ENCODE measurements at regions not wholly inside any gene's neighbourhood (a gene's known extent, or its start where the extent isn't known, plus 50 kb on each side); places are given as distances from the start of the nearest gene placed in this dataset.
"Not testable (repeated sequence)": the region's sequence is repeated elsewhere in the genome, so short reads cannot be mapped to it uniquely, and the experiment has no call there.

DNA sequence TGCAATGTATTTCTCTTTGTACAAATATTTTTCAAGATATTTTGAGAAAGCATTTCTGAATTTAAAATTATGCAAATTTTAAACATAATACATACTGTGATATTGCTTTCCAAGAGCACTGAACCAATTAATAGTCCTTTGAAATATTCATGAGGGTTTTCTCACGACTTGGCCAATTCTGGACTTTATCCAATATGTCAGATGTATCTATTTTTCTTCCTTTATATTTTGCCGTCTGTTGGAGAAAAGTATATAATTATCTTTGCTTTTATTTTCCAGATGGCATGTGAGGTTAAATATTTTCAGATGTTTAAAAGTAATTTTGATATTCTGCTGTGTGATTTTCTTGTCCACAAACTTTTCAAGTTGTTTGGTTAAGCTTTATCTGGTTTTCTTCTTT lies 378.9 kb downstream of the SLCO4C1 start:
- no peak for DNase-seq

DNA sequence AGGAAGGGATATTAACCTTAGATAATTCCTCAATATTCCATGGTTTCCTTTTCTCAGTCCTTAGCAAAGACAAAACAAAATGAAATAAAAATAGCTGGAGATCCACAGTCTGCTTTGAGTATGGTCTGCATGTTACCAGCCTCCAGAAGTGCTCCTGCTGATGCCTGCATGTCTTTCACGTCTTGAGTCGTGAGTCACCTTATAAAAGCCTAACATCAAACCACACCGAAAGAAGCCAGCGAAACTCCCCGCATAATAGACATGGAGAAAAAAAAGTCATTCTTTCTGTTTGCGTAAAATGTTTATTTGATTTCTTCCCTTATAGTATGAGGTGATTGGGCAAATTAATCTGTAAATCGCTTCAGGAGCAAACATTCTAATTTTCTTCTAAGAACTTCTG lies 380.5 kb downstream of the SLCO4C1 start:
- no peak for DNase-seq

DNA sequence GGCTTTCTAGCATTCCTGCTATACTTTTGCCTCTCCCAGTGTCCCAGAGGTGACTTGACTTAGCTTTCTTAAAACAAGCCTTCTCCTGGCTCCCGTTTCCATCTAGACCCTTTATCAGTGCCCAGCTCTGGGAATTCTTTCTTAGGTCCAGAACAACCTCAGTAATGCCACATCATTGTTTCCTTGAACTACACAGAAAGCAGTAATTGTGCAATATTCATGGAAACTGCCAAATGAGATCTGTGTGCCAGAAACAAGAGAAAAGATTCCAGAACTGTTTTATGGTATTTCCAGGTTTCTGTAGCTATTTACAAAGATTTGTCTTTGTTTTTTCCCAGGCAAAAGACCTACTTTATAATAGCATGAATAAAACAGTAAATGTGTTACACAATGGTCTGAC lies 391.3 kb downstream of the SLCO4C1 start:
- DNase-seq = no peak

DNA sequence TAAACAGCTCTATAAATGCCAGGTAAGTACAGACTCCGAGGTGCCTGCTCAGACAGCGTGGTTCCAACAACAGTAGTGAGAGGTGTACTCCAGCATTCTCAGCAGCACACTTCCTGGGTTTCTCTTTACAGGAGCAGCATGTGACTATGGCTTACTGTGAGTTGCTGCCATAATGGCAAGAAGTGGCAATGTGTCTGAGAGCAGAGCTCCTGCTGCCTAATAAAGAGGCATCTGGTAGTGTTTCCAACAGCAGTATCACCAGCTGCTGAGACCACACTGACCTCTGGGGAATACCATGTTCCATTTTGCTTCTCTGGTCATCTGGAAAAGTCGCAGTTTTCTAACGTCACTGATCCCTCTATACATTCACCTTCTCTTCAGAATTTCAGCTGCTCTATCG lies 398.2 kb downstream of the SLCO4C1 start:
- DNase-seq = no peak

DNA sequence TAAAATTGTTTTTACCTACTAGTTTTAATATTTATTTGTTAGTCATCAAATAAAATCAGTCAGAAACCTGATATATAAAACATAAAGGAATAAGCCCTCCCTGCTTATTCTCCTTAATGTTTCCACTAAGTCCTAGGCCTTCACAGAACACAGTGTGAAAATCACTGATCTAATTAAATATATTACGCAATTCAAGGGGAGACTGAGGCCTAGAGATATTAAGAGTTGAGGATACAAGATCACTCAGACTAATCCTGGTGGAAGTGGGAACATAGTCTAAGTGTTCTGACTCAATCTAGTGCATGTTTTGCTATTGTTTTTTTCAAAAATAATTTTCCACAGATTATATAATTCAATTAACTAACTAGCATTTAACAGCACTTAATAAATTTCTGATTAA lies 401.1 kb downstream of the SLCO4C1 start:
- no peak for DNase-seq

DNA sequence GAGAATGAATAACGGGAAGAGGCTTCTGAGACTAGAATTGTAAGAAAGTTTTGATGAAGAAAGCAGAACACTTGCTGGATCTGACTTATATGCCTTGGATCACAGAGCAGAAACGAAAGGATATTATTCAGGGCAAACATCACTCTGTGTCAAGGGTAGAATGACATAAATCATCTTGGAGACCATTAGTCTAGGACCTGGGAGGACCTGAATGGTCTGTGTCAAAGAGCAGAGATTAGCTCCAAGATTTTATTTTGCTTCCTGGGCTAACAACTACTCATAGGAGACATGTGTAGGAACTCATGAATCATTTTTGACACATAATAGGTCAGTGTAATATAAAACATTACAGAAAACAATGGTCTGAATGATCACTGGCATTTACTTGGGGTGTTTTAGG lies 417.9 kb downstream of the SLCO4C1 start:
- DNase-seq = no peak

DNA sequence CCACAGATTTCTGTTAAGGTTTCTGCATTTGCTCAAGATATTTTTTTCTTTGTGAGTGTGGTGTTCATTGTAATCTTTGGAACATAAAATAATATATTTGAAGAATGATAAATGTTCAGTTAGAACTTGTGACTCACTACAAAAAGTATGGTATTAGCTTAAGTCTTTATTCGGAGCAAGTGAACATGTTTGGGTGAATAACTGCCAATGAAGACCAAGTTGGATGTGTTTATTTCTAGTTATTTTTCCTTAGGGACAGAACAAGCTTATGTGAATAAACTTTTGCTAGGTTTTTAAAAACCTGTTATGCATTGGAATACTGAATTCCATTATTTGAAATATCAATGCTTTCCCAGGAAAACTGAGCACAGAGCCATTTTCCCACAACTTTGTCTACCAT lies 418.6 kb downstream of the SLCO4C1 start:
- no peak for DNase-seq

DNA sequence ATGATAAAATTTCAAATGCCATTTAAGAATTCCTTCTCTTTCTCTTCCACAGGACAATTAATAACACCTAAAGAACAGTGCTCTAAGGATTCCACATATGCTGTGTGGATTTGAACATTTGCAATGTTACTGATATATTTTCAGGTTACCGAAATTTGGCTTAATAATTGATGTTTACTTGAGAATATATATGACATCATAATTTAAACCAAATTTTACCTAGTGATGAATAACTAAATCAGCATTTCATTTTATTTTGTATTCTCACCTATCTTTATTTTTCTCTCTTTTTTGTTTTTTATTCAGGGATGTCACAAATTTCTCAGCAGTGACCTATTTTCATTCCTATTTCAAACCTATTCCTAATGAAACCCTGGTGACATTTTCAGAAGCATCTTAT lies 429.6 kb downstream of the SLCO4C1 start:
- DNase-seq = no peak

DNA sequence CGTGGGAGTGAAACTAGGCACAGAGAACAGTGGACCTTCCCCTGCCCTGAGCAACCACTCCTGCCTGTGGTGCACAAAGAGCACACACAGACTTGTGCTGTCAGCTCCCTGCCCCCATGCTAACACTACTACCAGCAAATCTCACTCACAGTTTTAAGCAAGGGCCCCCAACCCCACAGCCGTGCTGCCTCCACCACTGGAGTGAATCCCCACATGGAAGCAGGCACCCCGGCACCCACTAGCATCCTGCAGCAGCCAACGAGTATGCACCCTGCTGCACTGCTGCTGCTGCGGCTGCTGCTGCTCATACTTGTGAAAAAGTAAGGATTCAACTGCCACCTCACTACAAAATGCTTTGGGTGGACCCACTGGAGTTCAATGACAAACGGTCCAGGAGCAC lies 435.5 kb downstream of the SLCO4C1 start:
- no peak for DNase-seq

DNA sequence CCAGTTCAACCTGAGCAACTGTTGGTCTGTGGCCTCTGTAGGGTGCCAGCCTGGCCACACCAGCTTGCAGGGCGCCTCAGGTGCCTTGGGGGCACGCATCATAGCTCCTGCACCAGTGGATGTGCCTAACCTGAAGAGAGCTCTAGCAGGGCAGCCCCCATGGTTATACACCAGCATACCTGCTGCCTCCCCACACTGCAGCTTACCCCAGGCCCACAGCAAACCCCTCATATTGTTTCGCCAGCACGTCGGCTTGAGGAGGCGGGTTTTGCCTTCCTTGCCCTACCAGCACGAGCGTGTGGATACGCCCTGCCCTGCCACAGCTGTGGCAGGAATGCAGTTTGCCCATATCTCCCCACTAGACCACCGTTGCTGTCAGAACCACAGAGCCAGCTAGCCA lies 435.9 kb downstream of the SLCO4C1 start:
- DNase-seq = no peak

DNA sequence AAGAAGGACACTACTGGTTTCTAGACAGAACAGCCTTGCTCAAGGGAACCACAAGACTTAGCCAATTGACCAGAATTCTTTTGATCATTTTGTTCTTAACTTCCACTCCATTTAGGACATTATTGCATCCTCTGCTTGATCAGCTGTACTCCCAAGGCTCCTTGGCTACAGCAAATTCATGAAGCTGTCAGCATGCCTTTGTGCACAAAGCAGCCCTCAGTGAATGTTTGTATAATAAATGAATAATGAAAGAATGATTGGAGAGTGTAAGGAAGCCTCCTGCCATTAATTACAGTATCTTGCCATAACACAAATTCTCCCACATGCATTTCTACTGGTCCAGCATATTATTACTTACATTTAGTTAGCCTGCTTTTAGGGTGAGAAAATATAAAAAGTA lies 449.6 kb downstream of the SLCO4C1 start:
- DNase-seq = no peak

DNA sequence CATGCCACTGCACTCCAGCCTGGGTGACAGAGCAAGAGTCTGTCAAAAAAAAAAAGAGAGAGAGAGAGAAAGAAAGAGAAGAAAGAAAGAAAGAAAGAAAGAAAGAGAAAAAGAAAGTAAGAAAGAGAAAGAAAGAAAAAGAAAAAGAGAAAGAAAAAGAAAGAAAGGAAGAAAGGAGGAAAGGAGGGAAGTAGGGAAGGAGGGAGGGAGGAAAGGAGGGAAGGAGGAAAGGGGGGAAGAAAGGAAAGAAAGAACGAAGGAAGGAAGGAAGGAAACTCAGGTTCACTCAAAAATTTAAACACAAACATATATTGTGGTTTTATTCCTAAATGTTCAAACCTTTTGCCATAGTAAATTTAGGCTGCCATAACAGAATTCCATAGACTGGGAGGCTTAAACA lies 453.0 kb downstream of the SLCO4C1 start:
- no peak for DNase-seq

DNA sequence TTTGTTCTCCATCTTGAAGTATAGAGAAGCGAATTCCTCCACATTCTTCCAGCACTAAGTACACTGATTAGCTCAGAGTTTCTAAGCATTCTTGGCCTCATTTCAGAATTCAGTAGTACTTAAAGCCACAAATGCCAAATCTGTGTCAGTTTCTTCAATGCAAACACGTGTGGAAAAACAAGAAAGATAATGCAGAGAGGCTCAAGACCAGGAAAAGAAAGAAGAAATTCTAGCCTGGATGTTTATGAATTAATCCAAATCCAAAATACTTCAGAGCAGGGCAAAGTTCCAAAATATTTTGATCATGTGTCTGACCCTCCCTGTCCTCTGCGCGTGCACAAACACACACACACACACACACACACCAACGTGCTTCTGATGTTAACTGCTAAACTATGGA lies 457.6 kb downstream of the SLCO4C1 start:
- DNase-seq = no peak

DNA sequence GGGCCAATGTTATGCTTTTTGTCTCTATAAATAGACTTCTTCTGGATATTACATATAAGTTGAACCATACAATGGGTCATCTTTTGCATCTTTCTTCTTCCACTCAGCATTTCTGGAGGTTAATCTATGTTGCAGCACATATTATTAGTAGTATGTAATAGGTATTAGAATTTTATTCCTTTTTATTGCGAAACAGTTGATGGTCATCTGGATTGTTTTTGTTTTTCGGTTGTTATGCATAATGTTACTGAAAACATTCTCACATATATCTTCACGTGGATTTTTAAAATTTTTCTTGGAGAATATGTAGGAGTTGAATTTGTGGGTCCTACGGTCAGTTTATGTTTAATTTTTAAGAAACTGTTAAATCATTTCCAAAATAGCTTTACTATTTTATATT lies 466.8 kb downstream of the SLCO4C1 start:
- DNase-seq = no peak

DNA sequence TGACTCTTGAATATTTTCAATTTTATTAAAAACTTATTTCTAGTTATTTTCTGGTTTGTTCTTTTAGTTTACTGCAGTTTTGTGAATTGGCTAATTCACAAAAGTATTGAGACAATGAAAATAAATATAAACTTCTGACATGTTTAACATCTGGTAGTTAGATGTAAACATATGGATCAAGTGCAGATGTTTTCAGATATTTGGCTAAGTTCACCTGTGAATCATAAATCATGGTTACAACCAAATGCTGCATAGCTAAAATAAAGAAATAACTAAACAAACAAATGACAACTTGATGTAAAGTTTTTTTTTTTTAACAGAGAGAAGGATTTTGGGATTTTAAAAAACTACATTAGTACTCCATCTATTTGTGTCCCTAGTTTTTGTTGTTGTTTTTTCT lies 484.6 kb downstream of the SLCO4C1 start:
- DNase-seq = no peak

DNA sequence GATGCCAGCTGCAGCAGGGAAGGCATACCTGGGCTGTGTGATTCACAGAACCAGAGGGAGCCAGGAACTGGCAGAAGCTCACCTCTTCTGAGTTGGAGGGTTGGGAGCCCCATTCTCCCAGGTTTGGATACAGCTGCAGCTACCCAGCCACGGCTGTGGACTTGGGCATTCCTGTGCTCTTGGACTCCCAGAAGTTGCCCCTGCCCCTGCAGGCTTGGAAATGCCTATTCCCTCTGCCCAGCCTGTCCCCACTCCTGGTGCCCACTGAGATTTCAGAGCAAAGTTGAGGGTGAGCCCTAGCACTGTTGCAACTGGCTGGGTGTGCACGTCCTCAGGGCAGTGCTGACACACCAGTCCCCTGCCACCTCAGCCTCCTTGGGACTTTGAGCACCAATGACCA lies 489.7 kb downstream of the SLCO4C1 start:
- DNase-seq = no peak

DNA sequence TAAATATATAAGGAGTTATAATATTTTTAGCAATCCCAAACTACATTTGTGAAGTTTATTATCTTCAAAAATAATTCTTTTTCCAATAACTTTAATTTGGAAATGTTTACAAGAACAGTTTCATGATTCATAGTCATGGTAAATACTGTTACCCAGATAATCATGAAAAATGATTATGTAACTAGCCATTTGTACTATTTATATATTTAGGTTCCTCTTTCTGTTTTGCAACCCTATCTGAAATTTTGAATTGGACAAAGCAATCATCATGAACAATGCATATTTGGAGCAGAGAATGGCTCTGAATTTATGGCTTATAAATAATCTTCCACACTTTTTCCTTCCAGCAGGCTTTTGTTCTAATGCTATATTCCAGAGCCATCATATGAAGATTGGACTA lies 499.7 kb downstream of the SLCO4C1 start:
- no peak for DNase-seq

DNA sequence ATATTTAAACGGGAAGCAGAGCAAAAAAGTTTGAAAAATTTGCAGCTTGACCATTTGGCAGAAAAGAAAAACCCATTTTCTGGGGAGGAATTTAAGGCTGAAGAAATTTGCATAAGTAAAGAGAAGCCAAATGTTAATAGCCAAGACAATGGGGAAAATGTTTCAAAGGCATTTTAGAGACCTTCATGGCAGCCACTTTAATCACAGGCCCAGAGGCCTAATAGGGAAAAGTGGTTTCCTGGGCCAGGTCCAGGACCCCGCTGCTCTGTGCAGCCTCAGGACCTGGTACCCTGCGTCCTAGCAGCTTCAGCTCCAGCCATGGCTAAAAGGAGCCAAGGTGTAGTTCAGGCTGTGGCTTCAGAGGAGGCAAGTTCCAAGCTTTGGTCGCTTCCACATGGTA lies 507.3 kb downstream of the SLCO4C1 start:
- no peak for DNase-seq

DNA sequence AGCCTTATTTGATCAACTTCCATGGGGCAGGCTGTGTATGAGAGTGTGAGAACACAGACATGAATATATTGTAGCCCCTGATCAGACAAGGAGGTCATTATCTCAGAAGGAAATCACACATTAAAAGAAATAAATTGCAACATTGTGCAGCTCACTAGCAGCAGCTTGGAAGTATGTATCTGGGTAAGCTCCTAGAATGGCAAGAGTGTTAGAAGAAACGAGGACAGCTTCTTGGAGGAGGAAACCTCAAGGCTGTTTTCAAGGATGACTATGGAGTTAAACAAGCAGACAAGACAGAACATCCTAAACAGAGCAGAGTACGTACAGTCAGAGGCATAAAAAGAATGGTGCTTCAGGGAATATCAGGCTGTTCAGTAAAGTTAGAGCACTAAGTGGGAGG lies 511.0 kb downstream of the SLCO4C1 start:
- no peak for DNase-seq

DNA sequence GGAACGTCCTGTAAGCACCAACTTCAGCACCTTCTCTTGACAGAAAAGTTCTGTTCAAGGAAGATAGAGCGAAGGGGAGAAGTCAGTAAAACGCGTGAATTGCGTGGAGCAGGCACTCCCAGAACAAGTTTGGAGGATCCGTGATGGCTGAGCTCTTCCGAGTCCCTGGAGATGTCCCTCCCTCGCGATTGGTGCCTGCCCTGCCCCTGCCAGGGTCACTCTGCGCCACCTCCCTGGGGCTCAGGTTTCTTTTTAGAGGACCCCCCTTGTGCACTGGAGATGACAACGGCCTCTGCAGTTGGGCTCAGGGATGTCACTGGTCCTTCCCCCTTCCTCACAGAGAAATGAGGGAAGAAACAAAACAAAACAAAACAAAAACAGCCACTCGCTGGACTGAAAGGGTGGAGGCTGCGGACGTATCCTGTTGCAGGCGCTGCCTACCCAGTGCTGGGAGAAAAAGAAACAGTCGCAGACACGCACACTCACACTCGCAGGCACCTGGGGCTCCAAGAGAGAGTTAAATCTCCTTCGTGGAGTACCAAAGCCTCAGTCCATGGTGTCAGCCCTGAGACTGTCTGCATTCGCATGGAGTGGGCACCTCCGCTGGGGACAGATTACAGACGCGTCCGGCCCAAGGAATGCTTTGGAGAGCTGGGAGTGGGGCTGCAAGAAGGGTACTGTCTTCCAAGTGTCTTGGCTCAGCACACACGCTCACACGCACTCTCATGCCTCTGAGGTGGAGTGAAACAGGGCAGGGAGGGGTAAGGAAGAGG lies 512.7 kb downstream of the SLCO4C1 start:
- DNase-seq = no peak

DNA sequence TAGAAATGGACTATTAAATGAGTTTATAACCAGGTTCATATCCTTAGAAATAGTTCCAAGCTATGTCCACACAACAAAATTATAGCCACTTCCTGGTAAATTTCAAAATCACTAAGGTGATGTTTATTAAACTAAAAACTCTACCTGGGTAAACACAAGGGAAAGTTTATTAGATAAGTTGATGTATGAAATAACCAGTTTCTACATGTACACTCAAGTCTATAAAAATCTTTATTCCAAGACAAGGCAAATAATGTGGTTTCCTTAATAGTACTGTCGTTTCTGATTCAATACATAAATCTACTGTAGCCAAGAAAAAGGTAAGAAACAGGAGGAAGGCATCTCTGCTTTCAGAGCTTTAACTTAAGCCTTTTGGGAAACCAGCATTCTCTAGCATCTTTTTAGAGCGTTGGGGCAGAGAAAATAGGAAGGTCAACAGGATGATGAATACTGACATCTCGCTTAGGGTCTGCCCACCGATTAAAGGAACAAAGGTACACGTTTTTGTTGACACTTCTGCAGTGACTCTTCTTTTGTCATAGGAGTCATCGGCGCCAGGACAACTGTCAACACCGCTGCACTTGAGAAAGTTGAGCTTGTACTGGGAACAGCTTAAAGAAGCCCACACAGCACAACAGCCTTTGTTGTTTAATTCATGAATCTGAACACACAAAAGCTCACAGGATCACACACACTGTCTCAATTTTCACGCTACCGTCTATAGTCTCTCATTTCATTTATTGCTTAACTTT lies 513.6 kb downstream of the SLCO4C1 start:
- DNase-seq = no peak

DNA sequence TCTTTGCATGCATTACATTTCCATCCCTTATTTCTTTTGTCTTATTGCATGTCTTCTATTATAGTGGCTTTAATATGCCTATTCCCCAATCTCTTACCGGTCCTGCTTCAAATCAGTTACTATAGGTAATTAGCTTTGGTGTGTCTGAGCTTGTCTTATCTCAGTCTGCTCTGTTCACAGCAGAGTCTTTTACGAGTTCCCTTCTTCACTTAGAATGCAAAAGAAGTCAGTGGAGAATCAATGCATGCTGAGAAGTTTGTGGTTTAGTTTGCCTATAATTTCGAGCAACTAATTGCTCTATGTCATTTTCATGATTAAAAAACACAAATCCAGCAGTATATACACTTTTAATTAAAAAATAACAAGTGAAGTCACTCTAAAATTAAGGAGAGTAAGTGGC lies 545.0 kb downstream of the SLCO4C1 start:
- DNase-seq = no peak

DNA sequence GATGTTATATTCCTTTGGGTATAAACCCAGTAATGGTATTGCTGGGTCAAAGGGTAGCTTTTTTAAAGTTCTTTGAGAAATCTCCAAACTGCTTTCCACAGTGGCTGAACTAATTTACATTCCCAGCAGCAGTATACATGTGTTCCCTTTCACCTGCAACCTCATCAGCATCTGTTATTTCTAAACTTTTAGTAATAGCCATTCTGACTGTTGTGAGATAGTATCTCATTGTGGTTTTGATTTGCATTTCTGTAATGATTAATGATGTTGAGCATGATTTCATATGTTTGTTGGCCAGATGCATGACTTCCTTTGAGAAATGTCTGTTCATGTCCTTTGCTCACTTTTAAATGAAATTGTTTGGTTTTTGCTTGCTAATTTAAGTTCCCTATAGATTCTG lies 553.1 kb downstream of the SLCO4C1 start:
- DNase-seq = not testable (repeated sequence)

DNA sequence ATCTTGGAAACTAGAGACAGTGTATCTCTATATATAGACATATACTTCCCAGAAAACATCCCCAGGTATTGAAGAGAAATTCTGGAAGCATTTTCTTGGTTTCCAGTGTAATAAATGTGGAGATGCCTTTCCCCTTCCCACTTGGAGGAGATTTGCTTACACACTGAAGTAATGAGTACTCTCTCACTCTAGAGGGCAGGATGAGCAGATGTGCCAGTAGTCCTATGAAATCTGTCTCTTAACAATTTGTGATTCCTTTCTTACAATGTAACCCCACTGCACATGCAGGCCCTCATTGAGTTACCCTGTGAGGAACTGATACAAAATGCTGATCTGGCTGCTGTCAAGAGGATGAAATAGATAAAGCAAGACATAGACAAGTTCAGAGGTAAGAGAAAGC lies 567.2 kb downstream of the SLCO4C1 start:
- no peak for DNase-seq

DNA sequence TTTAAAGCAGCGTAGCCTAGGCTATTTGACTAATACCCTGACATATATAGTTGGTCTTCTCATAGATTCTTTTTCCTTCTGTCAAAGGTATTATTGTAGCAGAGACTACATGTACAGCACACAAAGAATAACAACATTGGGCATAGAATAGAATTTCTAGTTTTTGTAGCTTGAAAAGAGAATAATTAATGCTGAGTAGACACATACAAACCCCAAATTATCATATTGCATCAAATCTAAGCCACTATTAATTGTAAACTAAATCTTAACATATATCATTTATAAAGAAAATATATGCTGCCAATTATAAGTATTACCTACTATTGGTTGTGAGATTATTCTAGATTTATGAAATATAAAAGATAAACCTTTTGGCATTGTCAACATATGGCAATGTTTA lies 574.5 kb downstream of the SLCO4C1 start:
- DNase-seq = no peak
